NCI-H774 (cell line): ENCODE measurements at regions not wholly inside any gene's neighbourhood (a gene's known extent, or its start where the extent isn't known, plus 50 kb on each side); places are given as distances from the start of the nearest gene placed in this dataset.
"Not testable (repeated sequence)": the region's sequence is repeated elsewhere in the genome, so short reads cannot be mapped to it uniquely, and the experiment has no call there.

Source experiments
- DNase-seq: peaks from one replicate; lab custom pipeline; 2025; lab: John Stamatoyannopoulos, UW

DNA sequence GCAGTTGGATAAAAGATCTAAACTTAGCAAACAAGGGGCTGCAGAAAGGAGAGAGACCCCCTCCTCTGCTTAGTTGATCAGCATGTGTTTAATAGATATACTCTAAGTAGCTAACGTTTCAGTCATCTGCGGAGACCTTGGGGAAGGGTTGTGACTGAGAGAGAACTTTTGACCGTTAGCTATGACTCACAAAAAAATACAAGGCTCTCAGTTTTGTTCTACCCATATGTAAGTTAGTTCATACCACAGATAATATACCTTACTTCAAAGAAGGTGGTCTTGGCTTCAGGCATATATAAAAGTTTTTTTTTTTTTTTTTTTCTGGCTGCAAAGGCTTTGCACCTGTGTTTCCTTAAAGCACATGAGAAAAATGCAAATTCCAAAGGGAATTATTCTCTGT lies 258.9 kb downstream of the GJA1 start:
- DNase-seq, result no peak

- no peak for DNase-seq
These were observed 259.4 kb downstream of the GJA1 start for GRCh38 chr6:121694801-121695251.

GRCh38 chr6:121695329-121695728 lies 259.9 kb downstream of the GJA1 start:
- DNase-seq, result no peak

DNA sequence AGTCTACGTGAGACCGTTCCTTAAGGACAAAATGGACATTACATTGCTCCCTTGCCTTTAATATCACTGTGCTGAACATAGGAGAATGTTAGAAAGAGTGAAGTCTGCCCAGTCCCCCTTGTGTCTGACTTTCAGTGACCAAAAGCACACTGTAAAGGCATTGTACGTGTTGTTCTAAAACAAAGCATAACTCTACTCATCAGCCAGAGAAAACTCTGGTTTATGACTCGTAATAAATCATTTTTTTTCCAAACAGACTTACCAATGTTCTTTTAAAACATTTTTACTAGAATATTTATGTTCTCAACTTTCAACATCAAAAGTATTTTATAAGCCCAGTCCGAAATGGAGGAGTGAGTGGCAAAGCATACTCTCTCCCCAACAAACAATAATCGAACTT lies 262.5 kb downstream of the GJA1 start:
- DNase-seq, result no peak

- no peak for DNase-seq
These were observed 263.2 kb downstream of the GJA1 start for GRCh38 chr6:121698617-121699016.

- DNase-seq, result not testable (repeated sequence)
These were observed 267.7 kb downstream of the GJA1 start for GRCh38 chr6:121703129-121703528.

DNA sequence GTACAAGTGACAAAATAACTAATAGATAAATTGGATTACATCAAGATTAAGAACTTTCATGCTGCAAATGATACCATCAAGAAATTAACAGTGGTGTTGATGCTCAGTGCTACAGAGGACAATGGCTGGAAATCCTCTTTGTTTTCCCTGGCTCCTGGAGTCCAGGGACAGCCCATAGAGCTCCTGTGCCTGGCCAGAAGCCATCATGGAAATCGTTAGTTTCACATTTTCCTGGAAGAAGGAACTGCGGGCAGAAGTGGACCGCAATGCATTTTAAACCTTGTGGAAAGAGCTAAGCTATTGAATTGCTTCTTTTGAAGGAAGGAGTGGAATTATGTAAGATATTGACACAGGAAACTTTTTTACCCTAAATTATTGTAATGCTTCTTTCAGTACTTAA lies 276.0 kb downstream of the GJA1 start:
- no peak for DNase-seq

DNA sequence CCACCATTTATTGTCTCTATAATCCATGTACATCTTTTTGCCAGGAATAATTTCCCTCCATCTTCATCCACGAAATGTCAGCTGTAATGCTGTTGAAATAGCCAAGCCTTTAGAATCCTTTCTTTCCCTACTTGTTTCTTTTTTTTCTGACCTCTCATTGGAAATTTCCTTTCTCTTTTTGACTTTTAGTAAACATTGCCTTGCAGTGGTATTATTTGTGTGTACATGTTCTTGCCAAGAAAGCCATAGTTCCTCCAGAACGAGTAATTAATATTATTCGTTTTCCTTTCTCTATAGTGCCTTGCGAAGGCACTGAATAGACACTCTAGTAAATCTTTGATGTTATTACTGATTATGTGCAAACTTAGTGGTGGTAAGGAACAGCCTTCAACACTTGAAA lies 282.2 kb downstream of the GJA1 start:
- no peak for DNase-seq

GRCh38 chr6:121720867-121721266 lies 285.4 kb downstream of the GJA1 start:
- DNase-seq, result not testable (repeated sequence)

DNA sequence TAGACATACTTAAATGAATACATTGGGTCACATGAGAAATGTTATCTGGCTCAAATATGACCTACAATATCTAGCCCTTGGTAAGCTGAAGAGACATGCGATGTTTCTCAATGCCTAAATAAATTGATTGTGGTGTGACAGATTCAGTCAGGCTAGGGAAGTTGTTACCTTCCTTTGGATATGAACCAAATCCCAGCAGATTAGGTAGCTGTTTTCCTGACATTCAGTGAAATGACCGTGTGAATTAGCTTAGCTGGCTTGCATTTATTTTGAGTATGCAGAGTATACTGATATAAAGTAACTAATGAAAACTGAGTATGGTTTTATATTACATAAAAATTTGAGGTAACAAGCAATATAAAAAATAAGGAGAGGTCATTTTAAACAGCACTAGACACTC lies 288.2 kb downstream of the GJA1 start:
- no peak for DNase-seq

- DNase-seq, result no peak
These were observed 289.1 kb downstream of the GJA1 start for GRCh38 chr6:121724576-121724975.

DNA sequence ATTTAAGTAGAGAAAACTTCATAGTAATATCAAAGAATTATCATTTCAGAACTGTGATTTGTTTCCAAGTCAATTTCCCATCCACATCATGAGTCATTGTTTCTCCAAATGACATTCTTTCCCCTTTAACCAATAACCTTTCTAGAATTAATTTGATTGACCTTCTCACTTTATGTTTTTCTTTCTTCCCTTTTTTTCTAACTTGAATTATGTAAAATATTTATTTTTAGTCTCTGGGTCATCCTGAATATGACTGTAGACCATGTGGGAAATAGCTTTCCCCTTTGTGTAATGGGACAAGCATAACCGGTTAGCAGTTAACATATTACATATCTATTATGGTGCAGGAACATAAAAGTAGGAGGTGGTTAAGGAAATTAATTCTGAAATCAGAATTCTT lies 291.1 kb downstream of the GJA1 start:
- DNase-seq, result no peak

- DNase-seq, result no peak
These were observed 295.2 kb downstream of the GJA1 start for GRCh38 chr6:121730616-121731015.

DNA sequence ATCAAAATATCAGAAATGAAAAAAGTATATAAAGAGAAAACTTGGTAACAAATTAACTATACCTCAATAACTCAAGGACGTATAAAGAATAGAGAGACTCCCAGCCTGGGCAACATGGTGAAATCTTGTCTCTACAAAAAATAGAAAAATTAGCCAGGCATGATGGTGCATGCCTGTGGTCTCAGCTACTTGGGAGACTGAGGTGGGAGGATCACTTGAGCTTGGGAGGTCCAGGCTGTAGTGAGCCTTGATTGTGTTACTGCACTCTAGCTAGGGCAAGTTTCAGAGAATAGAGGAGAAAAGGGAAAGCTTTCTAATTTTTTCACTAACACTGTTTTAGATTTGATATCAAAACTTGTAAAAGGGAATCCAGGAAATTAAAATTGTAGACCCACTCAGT lies 295.9 kb downstream of the GJA1 start:
- DNase-seq, result no peak

- DNase-seq, result no peak
These were observed 297.2 kb downstream of the GJA1 start for GRCh38 chr6:121732641-121733040.

GRCh38 chr6:121733234-121733633 lies 297.8 kb downstream of the GJA1 start:
- DNase-seq, result no peak

DNA sequence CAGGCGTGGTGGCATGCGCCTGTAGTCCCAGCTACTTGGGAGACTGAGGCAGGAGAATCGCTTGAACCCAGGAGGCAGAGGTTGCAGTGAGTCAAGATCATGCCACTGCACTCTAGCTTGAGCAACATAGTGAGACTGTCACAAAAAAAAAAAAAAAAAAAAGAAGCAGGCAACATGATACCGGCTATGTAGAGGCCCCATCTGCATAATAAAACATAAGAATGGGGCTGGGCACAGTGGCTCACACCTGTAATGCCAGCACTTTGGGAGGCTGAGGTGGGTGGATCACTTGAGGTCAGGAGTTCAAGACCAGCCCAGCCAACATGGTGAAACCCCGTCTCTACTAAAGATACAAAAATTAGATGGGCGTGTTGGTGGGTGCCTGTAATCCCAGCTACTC lies 304.7 kb downstream of the GJA1 start:
- DNase-seq, result not testable (repeated sequence)

- DNase-seq, result no peak
These were observed 308.2 kb downstream of the GJA1 start for GRCh38 chr6:121743691-121744090.

- DNase-seq, result no peak
These were observed 312.9 kb downstream of the GJA1 start for GRCh38 chr6:121748376-121748775.

DNA sequence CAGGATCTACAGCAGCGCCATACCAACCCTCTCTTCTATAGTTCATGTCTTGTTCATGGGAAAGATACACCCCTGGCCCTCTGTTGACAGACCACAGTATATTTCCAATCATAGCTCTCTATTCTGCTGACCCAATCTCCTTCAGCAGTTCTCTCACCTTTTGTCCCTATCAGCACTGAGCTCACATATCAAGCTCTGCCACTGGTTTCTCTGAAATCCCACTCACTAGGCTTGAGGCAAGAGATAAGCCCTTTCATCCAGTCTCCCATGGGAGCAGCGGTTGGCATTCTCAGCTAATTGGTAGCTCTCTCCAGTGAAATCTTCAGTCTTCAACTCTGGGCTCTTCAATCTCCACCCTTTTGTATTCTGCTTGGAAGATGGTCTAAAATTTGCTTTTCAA lies 313.4 kb downstream of the GJA1 start:
- DNase-seq, result no peak

GRCh38 chr6:121755485-121755884 lies 320.0 kb downstream of the GJA1 start:
- no peak for DNase-seq

GRCh38 chr6:121756666-121757065 lies 321.2 kb downstream of the GJA1 start:
- no peak for DNase-seq

GRCh38 chr6:121759370-121759769 lies 323.9 kb downstream of the GJA1 start:
- no peak for DNase-seq

GRCh38 chr6:121760191-121760590 lies 324.7 kb downstream of the GJA1 start:
- no peak for DNase-seq

DNA sequence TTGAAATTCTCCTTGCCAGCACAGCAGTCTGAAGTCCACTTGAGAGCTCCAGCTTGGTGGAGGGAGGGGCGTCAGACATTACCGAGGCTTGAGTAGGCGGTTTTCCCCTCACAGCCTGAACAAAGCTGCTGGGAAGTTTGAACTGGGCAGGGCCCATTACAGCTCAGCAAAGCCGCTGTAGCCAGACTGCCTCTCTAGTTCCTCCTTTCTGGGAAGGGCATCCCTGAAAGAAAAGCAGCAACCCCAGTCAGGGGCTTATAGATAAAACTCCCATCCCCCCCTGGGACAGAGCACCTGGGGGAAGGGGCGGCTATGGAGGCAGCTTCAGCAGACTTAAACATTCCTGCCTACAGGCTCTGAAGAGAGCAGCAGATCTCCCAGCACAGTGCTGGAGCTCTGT lies 325.3 kb downstream of the GJA1 start:
- DNase-seq, result no peak
